GM18511 (cell line): ENCODE measurements at regions not wholly inside any gene's neighbourhood (a gene's known extent, or its start where the extent isn't known, plus 50 kb on each side); places are given as distances from the start of the nearest gene placed in this dataset.
"Not testable (repeated sequence)": the region's sequence is repeated elsewhere in the genome, so short reads cannot be mapped to it uniquely, and the experiment has no call there.

Experiments
- ATAC-seq: cut with Tn5 transposase; IDR thresholded peaks from one replicate; pipeline ENCODE4 v1.9.1; 2021; ENCODE audit warnings: mild to moderate bottlenecking, moderate library complexity; ENCODE audit not compliant: unreplicated experiment

- no peak for ATAC-seq
Measured at GRCh38 chr2:7145707-7146106, 228.5 kb downstream of the RNF144A start.

DNA sequence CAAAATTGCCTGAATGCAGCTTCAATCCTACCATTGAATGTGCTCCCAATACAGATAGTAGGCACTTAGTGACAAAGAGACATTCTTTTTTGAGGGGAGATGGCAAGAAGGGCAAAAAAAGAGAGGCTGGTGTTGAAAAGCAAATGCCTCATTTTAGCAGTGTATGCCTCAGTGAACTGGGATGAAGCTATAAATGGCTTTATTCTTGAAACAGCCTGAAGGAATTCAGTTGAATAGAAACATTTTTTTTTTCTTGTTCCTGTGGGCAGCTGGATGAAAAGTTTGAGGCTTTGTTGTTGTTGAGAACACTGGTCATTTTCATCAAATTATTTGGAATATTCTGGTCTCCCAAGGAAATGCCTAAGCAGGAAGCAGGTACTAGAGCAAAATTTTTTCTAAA lies 228.9 kb downstream of the RNF144A start:
- no peak for ATAC-seq

- ATAC-seq = no peak
Measured at GRCh38 chr2:7154656-7155055, 237.4 kb downstream of the RNF144A start.

DNA sequence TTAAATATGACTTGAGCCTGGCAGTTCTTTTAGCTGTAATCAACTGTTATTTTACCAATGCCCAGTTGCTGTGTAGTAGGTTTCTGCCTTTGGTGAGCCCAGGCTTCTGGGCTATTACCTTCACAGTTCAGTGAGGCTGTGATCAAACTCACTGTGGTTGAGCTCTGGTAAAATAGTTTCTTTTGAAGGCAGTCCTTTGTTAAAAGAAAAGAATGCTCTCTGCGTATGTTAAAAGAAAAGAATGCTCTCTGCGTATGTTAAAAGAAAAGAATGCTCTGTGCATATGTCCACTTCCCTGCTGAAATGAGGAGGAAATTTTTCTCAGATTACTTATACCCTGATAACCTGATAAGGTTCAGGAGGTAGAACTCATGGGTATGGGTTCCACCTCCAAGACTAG lies 244.3 kb downstream of the RNF144A start:
- no peak for ATAC-seq

GRCh38 chr2:7165736-7166135 lies 248.5 kb downstream of the RNF144A start:
- no peak for ATAC-seq

DNA sequence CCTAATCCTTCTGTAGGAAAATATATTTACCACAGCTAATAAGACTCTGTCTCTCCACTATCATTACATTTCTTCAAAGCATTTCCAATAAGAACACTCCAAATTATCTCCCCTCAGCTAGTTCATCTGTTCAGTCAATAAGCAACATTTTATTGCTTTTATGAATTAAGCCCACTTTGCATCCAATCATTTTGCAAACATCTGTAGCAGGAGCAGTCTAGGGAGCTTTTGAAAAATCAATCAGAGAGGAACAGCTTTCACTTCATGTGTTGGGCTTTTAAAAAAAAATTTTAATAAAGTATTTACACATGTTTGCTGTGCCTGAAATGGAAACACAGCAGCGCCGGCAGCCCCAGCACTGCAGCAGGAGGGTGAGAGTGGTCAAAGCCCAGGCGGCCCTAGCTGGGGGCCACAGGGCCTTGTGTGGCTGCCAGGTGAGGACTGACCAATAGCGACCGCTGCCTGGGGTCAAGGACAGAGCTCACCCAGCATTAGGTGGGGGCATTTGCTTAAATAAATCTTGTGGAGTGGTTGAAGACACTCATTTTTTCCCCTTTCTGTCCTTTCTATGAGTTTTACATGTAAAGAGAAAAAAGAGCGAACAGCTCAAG lies 250.7 kb downstream of the RNF144A start:
- ATAC-seq = no peak

GRCh38 chr2:7169593-7169992 lies 252.4 kb downstream of the RNF144A start:
- ATAC-seq = no peak

- ATAC-seq = not testable (repeated sequence)
Measured at GRCh38 chr2:7178996-7179395, 261.8 kb downstream of the RNF144A start.

DNA sequence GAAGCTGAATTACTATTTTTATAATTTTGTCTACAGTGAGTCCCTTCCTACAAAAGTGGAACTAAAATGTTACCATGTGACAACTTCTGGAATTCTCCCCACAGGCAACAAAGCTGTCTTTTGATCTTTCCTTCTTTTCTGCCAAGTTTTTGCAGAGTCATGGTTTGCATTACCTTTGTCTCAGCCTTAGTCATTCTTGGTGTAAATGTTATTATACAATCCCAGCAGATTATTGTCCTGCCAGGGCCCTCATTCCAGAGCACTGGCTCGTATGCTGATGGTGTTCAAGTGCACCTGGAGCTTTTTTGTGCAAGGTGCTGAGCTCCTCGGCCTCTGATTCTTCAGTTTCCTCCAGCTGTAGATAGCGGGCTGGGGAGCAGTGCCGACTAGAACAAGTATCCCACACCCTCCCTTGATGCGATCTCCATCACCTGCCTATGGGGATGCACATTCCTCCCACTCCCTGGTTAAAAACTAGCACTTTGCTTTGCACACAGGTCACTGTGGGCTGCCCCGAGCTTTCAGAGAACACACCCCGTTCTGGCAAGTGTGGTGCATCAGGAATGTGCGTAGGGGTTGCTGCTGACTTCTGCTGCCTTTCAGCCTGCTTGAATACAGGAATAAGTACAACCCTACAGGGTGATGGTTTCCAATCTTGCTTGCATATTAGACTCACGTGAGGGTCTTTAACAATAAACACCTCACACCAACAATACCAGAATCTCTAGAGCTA lies 263.6 kb downstream of the RNF144A start:
- no peak for ATAC-seq

DNA sequence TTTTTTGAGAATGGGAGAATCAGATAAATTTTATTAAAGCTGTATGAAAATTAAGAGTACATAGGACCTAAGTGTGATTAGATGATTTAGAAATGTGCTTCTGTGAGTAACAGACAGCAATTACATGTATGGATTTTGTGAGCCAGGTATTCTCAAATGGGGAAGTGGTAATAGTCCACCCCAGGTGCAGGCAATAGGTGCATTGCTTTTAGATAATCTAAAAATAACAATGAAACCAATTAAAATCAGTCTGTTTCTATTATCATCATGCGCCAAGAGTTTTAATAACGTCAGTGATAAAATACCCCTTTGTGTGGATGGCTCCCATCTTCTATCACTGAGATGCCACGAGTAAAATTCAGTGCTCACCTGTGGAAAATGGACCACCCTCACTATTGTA lies 265.3 kb downstream of the RNF144A start:
- ATAC-seq = no peak

- ATAC-seq = no peak
Measured at GRCh38 chr2:7189106-7189505, 271.9 kb downstream of the RNF144A start.

DNA sequence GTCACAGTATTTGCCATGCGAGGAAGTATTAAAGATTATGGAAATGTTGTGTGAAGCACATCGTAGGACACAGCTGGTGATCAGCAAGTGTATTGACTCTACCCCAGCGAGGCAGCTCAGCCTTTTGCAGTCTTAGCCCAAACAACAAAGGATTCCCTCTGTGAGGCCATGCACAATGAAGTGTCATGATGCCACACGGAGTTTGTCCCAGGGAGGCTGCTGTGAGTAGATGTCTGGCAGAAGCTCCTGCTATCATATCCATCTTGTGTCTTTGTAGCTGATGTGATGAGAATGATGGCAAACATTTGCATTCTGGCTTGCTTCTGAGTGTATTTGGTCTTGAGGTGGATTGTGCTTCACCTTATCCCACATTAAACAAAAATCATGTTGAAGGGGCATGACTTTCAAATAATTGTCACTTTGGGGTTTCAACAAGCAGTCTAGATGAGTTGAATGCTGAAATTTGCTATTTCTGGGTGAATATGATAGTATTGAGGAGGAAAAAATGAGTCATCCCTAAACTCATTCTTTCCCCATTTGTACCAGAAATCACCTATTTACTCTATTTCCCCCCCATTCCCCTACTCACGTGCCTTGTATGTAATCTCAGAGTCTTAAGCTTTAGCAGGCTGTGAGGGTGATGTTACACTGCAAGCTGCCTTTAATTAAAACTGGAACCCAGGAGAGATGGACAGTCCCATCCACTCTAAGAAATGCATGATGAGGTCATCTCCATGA lies 273.5 kb downstream of the RNF144A start:
- no peak for ATAC-seq

DNA sequence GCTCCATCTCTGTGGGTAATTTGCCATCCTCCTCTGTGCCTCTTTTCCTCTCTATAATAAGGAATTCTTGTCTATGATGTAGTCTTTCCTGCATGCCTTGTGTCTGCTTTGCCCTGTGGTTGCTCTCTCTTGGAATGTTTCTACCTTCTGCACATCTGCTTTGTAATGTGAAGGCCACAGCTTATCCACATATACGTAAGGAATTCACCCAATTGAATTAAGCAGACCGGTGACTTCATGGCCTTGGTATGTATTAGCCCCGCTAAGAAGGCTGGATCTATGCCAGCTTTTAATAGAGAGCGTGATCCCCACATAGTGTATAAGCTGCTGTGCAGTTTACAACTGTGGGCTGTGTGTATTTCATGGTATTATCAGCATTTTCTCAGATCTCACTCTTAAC lies 274.7 kb downstream of the RNF144A start:
- ATAC-seq = no peak

DNA sequence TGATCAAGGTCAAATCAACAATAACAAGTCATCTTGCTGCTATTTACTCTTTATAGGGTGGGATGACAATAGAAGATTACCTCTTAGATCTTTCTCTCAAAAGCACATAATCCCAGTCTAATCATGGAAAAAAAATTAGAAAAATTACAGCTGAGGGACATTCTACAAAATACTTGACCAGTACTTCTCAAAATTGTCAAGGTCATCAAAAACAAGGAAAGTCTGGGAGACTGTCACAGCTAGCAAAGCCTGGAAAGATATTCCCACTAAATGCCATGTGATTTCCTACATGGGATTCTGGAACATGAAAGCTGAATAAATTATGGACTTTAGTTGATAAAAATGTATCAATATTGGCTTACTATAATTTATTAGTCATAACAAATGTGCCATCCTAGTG lies 276.2 kb downstream of the RNF144A start:
- ATAC-seq = no peak

- ATAC-seq = no peak
Measured at GRCh38 chr2:7194950-7195349, 277.7 kb downstream of the RNF144A start.

DNA sequence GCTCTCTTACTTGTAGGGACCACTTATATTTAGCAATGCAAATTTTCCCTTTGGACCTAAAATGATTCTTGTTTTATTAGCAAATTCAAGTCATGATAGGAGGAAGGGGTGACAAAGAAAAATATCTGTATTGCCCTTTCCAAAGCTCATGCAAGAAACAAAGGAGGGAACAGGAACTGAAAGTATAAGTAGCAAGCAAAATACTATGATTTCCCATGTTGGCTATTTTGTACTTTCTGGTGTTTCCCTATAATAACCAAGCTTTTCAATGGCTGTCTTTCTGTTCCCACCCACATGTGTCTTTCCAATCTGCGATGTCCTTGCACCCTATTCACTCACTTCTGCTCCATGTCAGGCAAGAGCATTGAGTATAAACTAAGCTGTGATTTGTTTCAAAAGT lies 279.7 kb downstream of the RNF144A start:
- ATAC-seq = no peak

DNA sequence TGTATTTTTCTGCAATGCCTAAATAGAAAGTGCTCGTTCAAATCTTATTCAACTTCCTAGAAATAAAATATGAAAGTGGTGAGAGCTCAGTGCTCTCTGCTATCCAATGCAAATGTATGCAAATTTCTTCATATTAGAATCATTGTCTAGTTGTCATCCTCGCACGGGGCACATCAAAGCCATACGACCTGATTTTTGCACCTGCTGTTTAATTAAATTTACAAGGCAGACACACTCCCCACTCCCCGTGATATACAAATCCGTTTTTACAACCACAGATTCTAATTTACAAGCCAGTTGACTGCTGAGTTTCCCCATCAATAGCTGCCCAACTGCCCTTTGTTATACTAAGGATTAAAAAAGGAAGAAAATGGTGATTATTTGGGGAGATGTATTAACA lies 284.6 kb downstream of the RNF144A start:
- no peak for ATAC-seq

DNA sequence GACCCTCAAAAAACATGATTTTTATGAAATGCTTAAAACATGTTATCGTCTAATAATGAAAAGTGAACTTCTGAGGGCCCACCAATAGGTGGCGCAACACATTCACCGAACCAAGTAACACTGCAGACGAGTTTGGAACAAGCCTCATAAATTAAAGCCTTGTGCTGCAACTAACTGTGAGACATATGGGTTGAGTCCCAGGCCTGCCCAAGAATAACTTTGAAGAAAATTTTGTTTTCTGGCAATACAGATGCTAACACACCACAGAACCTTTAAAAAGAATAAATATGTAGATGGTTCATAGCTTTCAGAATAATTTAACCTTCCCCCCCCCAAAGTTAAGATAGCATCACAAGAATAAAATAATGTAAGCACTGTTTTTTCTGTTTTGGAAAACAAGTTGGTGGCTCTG lies 285.9 kb downstream of the RNF144A start:
- no peak for ATAC-seq

DNA sequence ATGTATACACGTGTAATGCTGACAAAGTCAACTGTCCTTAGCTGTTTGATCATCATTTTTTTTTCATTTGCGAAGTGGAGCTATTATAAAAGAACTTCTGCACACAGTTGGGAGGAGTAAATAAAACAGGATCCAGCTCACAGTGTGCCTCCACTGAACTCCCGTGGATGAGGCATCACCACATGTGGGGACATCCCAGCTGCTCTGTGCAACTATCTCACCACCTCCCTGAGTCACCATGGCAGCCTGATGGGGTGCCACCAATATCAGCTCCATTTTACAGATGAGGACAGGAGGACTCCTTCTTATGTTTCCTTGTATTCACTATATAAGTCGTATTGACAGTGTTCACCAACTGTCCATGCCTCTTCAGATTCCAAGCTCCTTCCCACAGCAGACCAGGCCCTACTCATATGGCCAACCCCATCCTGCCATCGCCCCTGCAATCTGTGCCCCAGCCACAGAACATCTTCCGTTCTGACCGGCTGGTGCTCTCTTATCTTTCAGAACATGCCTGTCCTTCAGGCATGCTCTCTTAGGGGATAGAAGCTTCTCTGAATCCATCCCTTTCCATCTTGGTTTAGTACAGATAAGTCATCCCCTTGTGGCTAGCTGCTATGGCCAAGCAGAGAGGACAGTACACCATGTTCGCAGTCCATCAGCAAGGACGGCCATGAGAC lies 288.1 kb downstream of the RNF144A start:
- ATAC-seq = no peak

GRCh38 chr2:7206111-7206810 lies 289.0 kb downstream of the RNF144A start:
- ATAC-seq = no peak

DNA sequence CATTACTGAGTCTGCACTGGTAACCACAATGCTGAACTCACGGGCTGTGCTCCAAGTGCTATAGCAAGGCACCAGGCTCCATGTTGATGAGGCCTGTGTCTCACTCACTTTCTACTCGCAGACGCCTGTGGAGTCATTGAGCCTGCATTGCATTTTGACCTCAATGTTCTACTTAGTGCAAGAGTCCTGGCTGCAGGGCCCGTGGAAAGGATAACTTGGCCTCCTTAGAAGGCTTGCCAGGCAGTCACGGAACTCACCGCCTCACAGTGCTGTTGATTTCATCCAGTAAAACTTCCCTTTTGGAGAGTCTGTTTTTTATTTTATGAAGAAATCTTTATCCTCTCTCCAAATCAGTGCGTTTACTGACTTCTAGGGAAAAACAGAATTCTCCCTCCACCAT lies 290.4 kb downstream of the RNF144A start:
- ATAC-seq = no peak
